SK-N-MC (cell line): ENCODE measurements at regions not wholly inside any gene's neighbourhood (a gene's known extent, or its start where the extent isn't known, plus 50 kb on each side); places are given as distances from the start of the nearest gene placed in this dataset.

Source experiments
- EZH2 ChIP-seq: fragments of 200-600 bp; sonication (generic); IDR thresholded peaks from one replicate; pipeline ENCODE4 v1.6.1; 2017; ENCODE audit warnings: antibody characterized with exemption
- FOXP2 ChIP-seq: optimal IDR thresholded peaks from 2 replicates; pipeline ENCODE3; 2011; ENCODE audit warnings: mild to moderate bottlenecking, moderate library complexity; ENCODE audit not compliant: insufficient read depth; ENCODE audit errors: extremely low read length, control extremely low read depth
- POLR2AphosphoS5 ChIP-seq: IDR thresholded peaks from 2 replicates; pipeline ENCODE4 v1.6.1; 2012; ENCODE audit warnings: mild to moderate bottlenecking, low read depth, low read length, borderline replicate concordance

GRCh38 chr12:77299910-77300669 is 234.7 kb upstream of the E2F7 start:
- TF ChIP-seq EZH2 (no peak), POLR2AphosphoS5 (no peak), FOXP2 (no peak)
